ENCODE measurements at regions not wholly inside any gene's neighbourhood (a gene's known extent, or its start where the extent isn't known, plus 50 kb on each side); places are given as distances from the start of the nearest gene placed in this dataset.

DNA sequence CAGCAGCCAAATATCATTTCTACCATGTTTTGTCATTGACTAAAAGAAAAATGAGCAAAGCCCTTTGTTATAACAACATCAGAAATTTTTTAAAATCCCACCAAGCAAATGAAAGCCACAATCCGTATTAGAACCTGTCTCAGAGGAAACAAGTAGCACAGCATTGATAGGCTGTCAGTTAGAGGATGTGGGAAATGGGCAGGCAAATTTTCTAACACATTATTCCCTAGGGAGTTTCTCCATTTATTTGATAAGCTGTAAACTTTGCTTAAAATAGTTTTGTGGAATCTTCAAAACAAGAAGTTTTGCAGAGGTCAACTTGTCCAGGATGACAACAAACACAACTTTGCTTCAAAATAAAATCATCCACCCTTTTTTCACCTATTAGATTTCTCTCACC lies 53.6 kb upstream of the APC start:
- H3K36me3 Mint-ChIP-seq (ENCODE audit: low read depth, unreplicated experiment): no peaks in the 10 kb centered on the region
- TF ChIP-seq, protein P1, sequence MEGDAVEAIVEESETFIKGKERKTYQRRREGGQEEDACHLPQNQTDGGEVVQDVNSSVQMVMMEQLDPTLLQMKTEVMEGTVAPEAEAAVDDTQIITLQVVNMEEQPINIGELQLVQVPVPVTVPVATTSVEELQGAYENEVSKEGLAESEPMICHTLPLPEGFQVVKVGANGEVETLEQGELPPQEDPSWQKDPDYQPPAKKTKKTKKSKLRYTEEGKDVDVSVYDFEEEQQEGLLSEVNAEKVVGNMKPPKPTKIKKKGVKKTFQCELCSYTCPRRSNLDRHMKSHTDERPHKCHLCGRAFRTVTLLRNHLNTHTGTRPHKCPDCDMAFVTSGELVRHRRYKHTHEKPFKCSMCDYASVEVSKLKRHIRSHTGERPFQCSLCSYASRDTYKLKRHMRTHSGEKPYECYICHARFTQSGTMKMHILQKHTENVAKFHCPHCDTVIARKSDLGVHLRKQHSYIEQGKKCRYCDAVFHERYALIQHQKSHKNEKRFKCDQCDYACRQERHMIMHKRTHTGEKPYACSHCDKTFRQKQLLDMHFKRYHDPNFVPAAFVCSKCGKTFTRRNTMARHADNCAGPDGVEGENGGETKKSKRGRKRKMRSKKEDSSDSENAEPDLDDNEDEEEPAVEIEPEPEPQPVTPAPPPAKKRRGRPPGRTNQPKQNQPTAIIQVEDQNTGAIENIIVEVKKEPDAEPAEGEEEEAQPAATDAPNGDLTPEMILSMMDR (IDR thresholded peaks at IDR 0.05; ENCODE audit: insufficient read depth, low read depth, low read length): no peak
- no peak for TF ChIP-seq EZH2 (IDR thresholded peaks at IDR 0.05; ENCODE audit: insufficient read depth, low read length)
- H3K9ac ChIP-seq (ENCODE audit: low read length): peak overlapping the region; percentile 2

DNA sequence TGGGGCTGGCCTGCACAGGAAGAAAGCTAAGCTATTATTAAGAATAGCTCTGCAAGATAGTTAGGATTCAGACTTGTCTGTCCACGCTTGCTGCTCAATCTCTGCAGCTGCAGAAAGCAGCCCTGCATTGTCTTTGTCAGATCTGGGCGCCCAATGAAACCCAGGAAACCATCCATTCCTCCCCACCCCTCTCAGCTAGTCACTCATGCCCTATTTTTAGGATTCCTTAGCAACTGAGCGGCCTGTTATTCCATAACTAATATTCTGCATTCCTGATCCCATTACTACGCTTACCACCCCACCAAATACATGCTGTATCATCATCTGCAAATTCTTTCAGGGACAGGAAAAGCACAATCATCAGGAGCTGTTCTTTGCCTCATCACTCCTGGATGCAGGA lies 52.9 kb upstream of the APC start:
- Histone ChIP-seq H3K9ac (ENCODE audit: low read length) (peak overlapping the region; percentile 2), H3K9me3 (ENCODE audit: insufficient read depth, low read depth, low read length) (no peaks in the 10 kb centered on the region), H3K27ac (ENCODE audit: low read depth, low read length) (peak overlapping the region; percentile 45), H3K27me3 (ENCODE audit: insufficient read depth, low read length) (no peaks in the 10 kb centered on the region), H3K4me1 (ENCODE audit: insufficient read depth, low read length) (peaks cover 10% of the 10 kb centered on the region), H4K20me1 (ENCODE audit: insufficient read depth, low read length) (no peaks in the 10 kb centered on the region), H2AFZ (ENCODE audit: low read depth, low read length) (peak overlapping the region; percentile 30), H3K36me3 (ENCODE audit: insufficient read depth, low read length) (no peaks in the 10 kb centered on the region), H3K4me2 (ENCODE audit: low read length) (peak overlapping the region; percentile 56), H3K79me2 (ENCODE audit: insufficient read depth, low read length) (no peaks in the 10 kb centered on the region), H3K4me3 (ENCODE audit: insufficient read depth, low read depth, low read length) (no peak overlapping the region)
- no peaks in the 10 kb centered on the region for H3K36me3 Mint-ChIP-seq (ENCODE audit: low read depth, unreplicated experiment)
- H3K9me3 Mint-ChIP-seq (ENCODE audit: unreplicated experiment): no peaks in the 10 kb centered on the region
- H3K27me3 Mint-ChIP-seq (ENCODE audit: low read depth, unreplicated experiment): no peaks in the 10 kb centered on the region
- H3K4me3 Mint-ChIP-seq (ENCODE audit: unreplicated experiment): no peak overlapping the region
- peaks cover 42% of the 10 kb centered on the region for H3K4me1 Mint-ChIP-seq (ENCODE audit: low read depth, unreplicated experiment)
- FAIRE-seq: peak; percentile 98
- no peak for TF ChIP-seq EZH2 (IDR thresholded peaks at IDR 0.05; ENCODE audit: insufficient read depth, low read length)
- TF ChIP-seq, protein P1 (IDR thresholded peaks at IDR 0.05; ENCODE audit: insufficient read depth, low read depth, low read length): no peak
- peak overlapping the region; percentile 86 for H3K27ac Mint-ChIP-seq (ENCODE audit: unreplicated experiment)
- DNase-seq (ENCODE audit: low read depth): peak; percentile 83

More for the DNA sequence above, 53.6 kb upstream of the APC start:
- Mint-ChIP-seq H3K27me3 (ENCODE audit: low read depth, unreplicated experiment) (no peaks in the 10 kb centered on the region), H3K9me3 (ENCODE audit: unreplicated experiment) (no peaks in the 10 kb centered on the region), H3K4me3 (ENCODE audit: unreplicated experiment) (no peak overlapping the region), H3K27ac (ENCODE audit: unreplicated experiment) (peak overlapping the region; percentile 86), H3K4me1 (ENCODE audit: low read depth, unreplicated experiment) (peaks cover 39% of the 10 kb centered on the region)
- no peak overlapping the region for H2AFZ ChIP-seq (ENCODE audit: low read depth, low read length)
- H3K27me3 ChIP-seq (ENCODE audit: insufficient read depth, low read length): no peaks in the 10 kb centered on the region
- H3K4me3 ChIP-seq (ENCODE audit: insufficient read depth, low read depth, low read length): no peak overlapping the region
- DNase-seq (ENCODE audit: low read depth) (no peak), FAIRE-seq (peak; percentile 17)
- H3K4me1 ChIP-seq (ENCODE audit: insufficient read depth, low read length): peaks cover 10% of the 10 kb centered on the region
- no peaks in the 10 kb centered on the region for H3K79me2 ChIP-seq (ENCODE audit: insufficient read depth, low read length)
- H3K4me2 ChIP-seq (ENCODE audit: low read length): peak overlapping the region; percentile 56
- H3K9me3 ChIP-seq (ENCODE audit: insufficient read depth, low read depth, low read length): no peaks in the 10 kb centered on the region
- H3K36me3 ChIP-seq (ENCODE audit: insufficient read depth, low read length): no peaks in the 10 kb centered on the region
- peak overlapping the region; percentile 2 for H3K27ac ChIP-seq (ENCODE audit: low read depth, low read length)
- no peaks in the 10 kb centered on the region for H4K20me1 ChIP-seq (ENCODE audit: insufficient read depth, low read length)

DNA sequence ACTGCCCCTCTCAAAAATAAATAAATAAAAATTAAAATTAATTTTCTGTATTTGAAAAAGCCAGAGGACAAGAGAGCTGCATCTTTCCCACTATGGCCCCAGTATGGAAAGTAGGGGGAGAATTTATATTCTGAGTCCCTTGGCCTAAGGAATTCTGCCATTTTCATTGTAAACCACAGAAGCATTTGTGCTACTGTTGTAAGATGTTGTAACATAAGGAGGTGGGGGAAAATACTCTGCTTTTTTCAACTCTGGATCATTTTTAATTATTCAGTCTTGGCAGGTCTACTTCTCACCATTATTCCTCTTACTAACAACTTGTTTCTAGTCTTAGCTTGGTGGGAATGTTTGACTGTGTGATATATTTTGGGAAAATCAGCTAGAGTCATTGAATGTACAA lies 52.3 kb upstream of the APC start:
- peaks cover 47% of the 10 kb centered on the region for H3K4me1 Mint-ChIP-seq (ENCODE audit: low read depth, unreplicated experiment)
- no peaks in the 10 kb centered on the region for H3K9me3 Mint-ChIP-seq (ENCODE audit: unreplicated experiment)
- Histone ChIP-seq H3K27ac (ENCODE audit: low read depth, low read length) (peak overlapping the region; percentile 45), H3K4me2 (ENCODE audit: low read length) (no peak overlapping the region), H3K4me1 (ENCODE audit: insufficient read depth, low read length) (peaks cover 10% of the 10 kb centered on the region), H2AFZ (ENCODE audit: low read depth, low read length) (no peak overlapping the region), H3K36me3 (ENCODE audit: insufficient read depth, low read length) (no peaks in the 10 kb centered on the region), H3K9ac (ENCODE audit: low read length) (no peak overlapping the region), H4K20me1 (ENCODE audit: insufficient read depth, low read length) (no peaks in the 10 kb centered on the region), H3K4me3 (ENCODE audit: insufficient read depth, low read depth, low read length) (no peak overlapping the region), H3K27me3 (ENCODE audit: insufficient read depth, low read length) (no peaks in the 10 kb centered on the region), H3K79me2 (ENCODE audit: insufficient read depth, low read length) (no peaks in the 10 kb centered on the region), H3K9me3 (ENCODE audit: insufficient read depth, low read depth, low read length) (no peaks in the 10 kb centered on the region)
- DNase-seq (ENCODE audit: low read depth) (no peak), FAIRE-seq (no peak)
- no peaks in the 10 kb centered on the region for H3K27me3 Mint-ChIP-seq (ENCODE audit: low read depth, unreplicated experiment)
- H3K4me3 Mint-ChIP-seq (ENCODE audit: unreplicated experiment): no peak overlapping the region
- no peak for TF ChIP-seq EZH2 (IDR thresholded peaks at IDR 0.05; ENCODE audit: insufficient read depth, low read length)
- TF ChIP-seq, protein P1 (IDR thresholded peaks at IDR 0.05; ENCODE audit: insufficient read depth, low read depth, low read length): no peak
- H3K27ac Mint-ChIP-seq (ENCODE audit: unreplicated experiment): peak overlapping the region; percentile 59
- H3K36me3 Mint-ChIP-seq (ENCODE audit: low read depth, unreplicated experiment): no peaks in the 10 kb centered on the region

Measured in astrocyte (in vitro differentiated cells and primary cell).